K562 (cell line): ENCODE measurements at regions not wholly inside any gene's neighbourhood (a gene's known extent, or its start where the extent isn't known, plus 50 kb on each side); places are given as distances from the start of the nearest gene placed in this dataset.

Experiments
- ATAC-seq: fragments of 200-7000 bp; cut with Tn5 transposase; 3 replicates; pipeline ENCODE4 v1.9.1; 2020; ENCODE audit warnings: moderate library complexity
- BruUV-seq: library from RNA; stranded (reverse); fragments of 400-500 nt; replicated peaks from 2 replicates; lab custom pipeline; 2021; lab: Mats Ljungman, UMichigan
- CTCF ChIA-PET: fragments of 300-600 bp; formaldehyde crosslinking; extraction: SDS; loops from one replicate; lab custom pipeline; 2021; ENCODE audit warnings: low intra/inter-chr PET ratio; lab: Yijun Ruan, JAX
- POLR2A ChIA-PET: fragments of 300-600, 350-650 bp; sonication (Branson Sonifier 250); formaldehyde crosslinking; extraction: SDS; loops from one replicate; lab custom pipeline; 2021; ENCODE audit warnings: antibody characterized with exemption, inconsistent platforms; lab: Yijun Ruan, JAX
- DNase-seq, 4 experiments: peaks; one replicate each; pipeline versions ENCODE4 v3.0.0 to v3.0.0-alpha.2; 2011 to 2018; ENCODE audit warnings: low spot score in 3 of 4, mixed read lengths in 3 of 4; ENCODE audit errors: extremely low read depth in 1 of 4
- FAIRE-seq: peaks from 2 replicates; lab custom pipeline; 2011; peaks lifted over from hg19 to GRCh38; lab: Jason Lieb, UNC
- H2AFZ ChIP-seq: 2 replicates; pipeline ENCODE4 v1.6.0; 2011; ENCODE audit warnings: low read depth, low read length, control low read depth, inconsistent platforms
- H3K27ac ChIP-seq: fragments of 200-600 bp; 3 replicates; pipeline ENCODE4 v1.8.0; 2011; ENCODE audit warnings: low read depth, mild to moderate bottlenecking, control low read depth, inconsistent platforms, low read length, moderate library complexity, mixed read lengths; ENCODE audit errors: extremely low read depth
- H3K27me3 ChIP-seq, 2 experiments: fragments of 300-600 bp in 1 of 2; 2 replicates in 1 of 2; 3 replicates in 1 of 2; pipeline versions ENCODE4 v1.6.0 to v1.8.0; 2011; ENCODE audit warnings: inconsistent platforms in 2 of 2, low read length in 2 of 2, mild to moderate bottlenecking in 1 of 2, mixed read lengths in 1 of 2, moderate library complexity in 1 of 2; ENCODE audit not compliant: control insufficient read depth in 2 of 2, insufficient read depth in 2 of 2
- H3K36me3 ChIP-seq: fragments of 300-600 bp; 3 replicates; pipeline ENCODE4 v1.8.0; 2011; ENCODE audit warnings: mild to moderate bottlenecking, low read length, inconsistent platforms; ENCODE audit not compliant: control insufficient read depth, insufficient read depth
- H3K4me1 ChIP-seq, 2 experiments: fragments of 200-600 bp in 1 of 2; replicated peaks in 1 of 2; 2 replicates in 1 of 2; 3 replicates in 1 of 2; pipeline versions ENCODE4 v1.5.1 to v1.8.0; 2011; ENCODE audit warnings: inconsistent platforms in 2 of 2, low read length in 2 of 2, mild to moderate bottlenecking in 1 of 2, mixed read lengths in 1 of 2, moderate library complexity in 1 of 2; ENCODE audit not compliant: control insufficient read depth in 2 of 2, insufficient read depth in 2 of 2
- H3K4me2 ChIP-seq: 2 replicates; pipeline ENCODE4 v1.6.1; 2011; ENCODE audit warnings: low read length, control low read depth, inconsistent platforms, mixed read lengths; ENCODE audit not compliant: insufficient read depth
- H3K4me3 ChIP-seq: fragments of 200-600 bp; sonication (generic), shearing (Covaris generic); 2 replicates; pipeline ENCODE4 v1.5.1; 2016; ENCODE audit warnings: control low read depth, inconsistent platforms
- H3K79me2 ChIP-seq: fragments of 200-600 bp; 3 replicates; pipeline ENCODE4 v1.8.0; 2011; ENCODE audit warnings: low read length, inconsistent platforms; ENCODE audit not compliant: control insufficient read depth, insufficient read depth
- H3K9ac ChIP-seq, 2 experiments: 2 replicates each; pipeline versions ENCODE4 v1.6.0 to v1.6.1; 2011; ENCODE audit warnings: low read depth in 2 of 2, low read length in 2 of 2, control low read depth in 1 of 2, inconsistent platforms in 1 of 2, mild to moderate bottlenecking in 1 of 2, mixed read lengths in 1 of 2; ENCODE audit not compliant: insufficient read depth in 1 of 2
- H3K9me1 ChIP-seq: one replicate; pipeline ENCODE4 v1.6.0; 2011; ENCODE audit warnings: inconsistent platforms, mild to moderate bottlenecking, low read length, moderate library complexity; ENCODE audit not compliant: control insufficient read depth, insufficient read depth
- H3K9me3 ChIP-seq: replicated peaks from 2 replicates; pipeline ENCODE4 v1.5.1; 2011; ENCODE audit warnings: low read depth, low read length, inconsistent platforms; ENCODE audit not compliant: control insufficient read depth, insufficient read depth
- H4K20me1 ChIP-seq: replicated peaks from 2 replicates; pipeline ENCODE4 v1.6.1; 2011; ENCODE audit warnings: low read length, inconsistent platforms, mixed read lengths; ENCODE audit not compliant: control insufficient read depth, insufficient read depth
- ERF ChIP-seq: fragments of 450-650 bp; formaldehyde crosslinking; IDR thresholded peaks from 2 replicates; pipeline ENCODE4 v1.4.0; 2020; ENCODE audit warnings: mild to moderate bottlenecking, mixed read lengths
- HMG20A ChIP-seq: fragments of 450-650 bp; formaldehyde crosslinking; conservative IDR thresholded peaks from 2 replicates; pipeline ENCODE4 v1.4.0; 2020; ENCODE audit warnings: mild to moderate bottlenecking, mixed read lengths
- RBM14 ChIP-seq: fragments of 200-400 bp; formaldehyde crosslinking; IDR thresholded peaks from 2 replicates; pipeline ENCODE4 v1.6.1; 2018; ENCODE audit warnings: low read depth, mild to moderate bottlenecking, low read length, moderate library complexity, borderline replicate concordance; ENCODE audit not compliant: insufficient read depth
- RBM15 ChIP-seq: fragments of 200-400 bp; formaldehyde crosslinking; IDR thresholded peaks from 2 replicates; pipeline ENCODE4 v1.6.1; 2018; ENCODE audit warnings: mild to moderate bottlenecking, low read length, moderate library complexity; ENCODE audit not compliant: insufficient read depth
- SMAD2 ChIP-seq: fragments of 150-350 bp; IDR thresholded peaks from 2 replicates; pipeline ENCODE4 v1.6.1; 2014; ENCODE audit warnings: low read depth, mild to moderate bottlenecking, low read length
- SMARCA4 ChIP-seq: fragments of 450-650 bp; IDR thresholded peaks from 2 replicates; pipeline ENCODE4 v1.6.1; 2016
- ZC3H8 ChIP-seq: fragments of 450-650 bp; IDR thresholded peaks from 2 replicates; pipeline ENCODE4 v1.6.1; 2017
- ZNF212 ChIP-seq: fragments of 450-650 bp; formaldehyde crosslinking; IDR thresholded peaks from 2 replicates; pipeline ENCODE4 v1.4.0; 2020; ENCODE audit warnings: mild to moderate bottlenecking
- ZNF583 ChIP-seq: fragments of 250-450 bp; sonication (Bioruptor Pico); IDR thresholded peaks from 2 replicates; pipeline ENCODE4 v1.4.0; 2020
- ZNF668 ChIP-seq: fragments of 250-450 bp; sonication (Bioruptor Pico); IDR thresholded peaks from 2 replicates; pipeline ENCODE4 v1.8.0; 2022; ENCODE audit warnings: mild to moderate bottlenecking, inconsistent platforms
- WGBS: fragments of 100-300 bp; shearing (Covaris generic); methylation state at CpG from one replicate; pipeline ENCODE4 v1.1.6; 2016; ENCODE audit warnings: low coverage, mixed read lengths; ENCODE audit not compliant: insufficient coverage; ENCODE audit errors: missing lambda C conversion rate; 5-methylcytosine and 5-hydroxymethylcytosine counted together
- in situ Hi-C: fragments of 300-500 bp; cut with MboI; formaldehyde crosslinking; loops from 4 replicates; pipeline ENCODE4 v1.15.0; 2018; ENCODE audit warnings: inconsistent platforms, mixed read lengths
- intact Hi-C: fragments of 100-400 bp; cut with micrococcal nuclease; formaldehyde crosslinking; loops from 2 replicates; pipeline ENCODE4 v1.14.2; 2022
- TF ChIP-seq, protein P1 (sequence below): fragments of 200-400 bp; formaldehyde crosslinking; IDR thresholded peaks from 2 replicates; pipeline ENCODE4 v1.6.1; 2017; ENCODE audit warnings: mild to moderate bottlenecking, low read depth, low read length, moderate library complexity
- TF ChIP-seq, protein P2 (sequence below): fragments of 250-450 bp; sonication (Bioruptor Pico); IDR thresholded peaks from 2 replicates; pipeline ENCODE4 v1.5.0; 2021

DNA sequence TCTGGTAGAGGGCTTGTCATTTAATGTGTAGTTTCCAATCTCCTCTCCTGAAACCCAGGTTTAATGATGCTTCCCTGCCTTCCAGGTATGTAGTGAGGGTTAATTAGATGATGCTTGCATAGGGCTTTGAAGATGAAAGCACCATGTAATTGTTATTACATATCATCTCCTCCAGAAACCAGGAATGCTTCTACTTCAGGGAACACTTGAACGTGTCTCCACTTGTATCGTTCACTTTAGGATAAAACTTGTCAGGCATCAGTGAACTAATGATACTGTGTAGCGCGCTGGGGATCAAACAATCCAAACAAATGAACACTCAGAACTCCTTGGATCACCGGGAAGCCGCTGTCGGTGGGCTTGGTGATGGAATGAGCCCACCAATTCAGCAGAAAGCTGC lies 260.9 kb upstream of the FZD8 start:
- Histone ChIP-seq H4K20me1 (no peaks in the 10 kb centered on the region), H3K4me2 (no peak overlapping the region), H3K27me3 (peaks cover 0 to 11% of the 10 kb centered on the region in 2 experiments; a peak in 2 of 5 replicates), H3K27ac (no peak overlapping the region), H3K9me3 (no peaks in the 10 kb centered on the region), H3K9me1 (no peaks in the 10 kb centered on the region), H3K4me1 (no peaks in the 10 kb centered on the region), H3K79me2 (no peaks in the 10 kb centered on the region), H3K9ac (no peak overlapping the region), H3K4me3 (no peak overlapping the region), H2AFZ (no peak overlapping the region), H3K36me3 (no peaks in the 10 kb centered on the region)
- FAIRE-seq (no peak), DNase-seq (no peak), ATAC-seq (no peak)
- intact Hi-C loops = no loop called here
- 0% methylated on average over 7 of the region's 7 CpGs for WGBS
- TF ChIP-seq, protein P1, sequence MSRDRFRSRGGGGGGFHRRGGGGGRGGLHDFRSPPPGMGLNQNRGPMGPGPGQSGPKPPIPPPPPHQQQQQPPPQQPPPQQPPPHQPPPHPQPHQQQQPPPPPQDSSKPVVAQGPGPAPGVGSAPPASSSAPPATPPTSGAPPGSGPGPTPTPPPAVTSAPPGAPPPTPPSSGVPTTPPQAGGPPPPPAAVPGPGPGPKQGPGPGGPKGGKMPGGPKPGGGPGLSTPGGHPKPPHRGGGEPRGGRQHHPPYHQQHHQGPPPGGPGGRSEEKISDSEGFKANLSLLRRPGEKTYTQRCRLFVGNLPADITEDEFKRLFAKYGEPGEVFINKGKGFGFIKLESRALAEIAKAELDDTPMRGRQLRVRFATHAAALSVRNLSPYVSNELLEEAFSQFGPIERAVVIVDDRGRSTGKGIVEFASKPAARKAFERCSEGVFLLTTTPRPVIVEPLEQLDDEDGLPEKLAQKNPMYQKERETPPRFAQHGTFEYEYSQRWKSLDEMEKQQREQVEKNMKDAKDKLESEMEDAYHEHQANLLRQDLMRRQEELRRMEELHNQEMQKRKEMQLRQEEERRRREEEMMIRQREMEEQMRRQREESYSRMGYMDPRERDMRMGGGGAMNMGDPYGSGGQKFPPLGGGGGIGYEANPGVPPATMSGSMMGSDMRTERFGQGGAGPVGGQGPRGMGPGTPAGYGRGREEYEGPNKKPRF = no peak
- TF ChIP-seq ZNF212 (CRISPR knock-in tag) = no peak
- TF ChIP-seq ZNF668 (CRISPR knock-in tag) = no peak
- TF ChIP-seq SMARCA4 = no peak
- TF ChIP-seq SMAD2 = no peak
- no peak for TF ChIP-seq ERF (CRISPR knock-in tag)
- TF ChIP-seq, protein P2, sequence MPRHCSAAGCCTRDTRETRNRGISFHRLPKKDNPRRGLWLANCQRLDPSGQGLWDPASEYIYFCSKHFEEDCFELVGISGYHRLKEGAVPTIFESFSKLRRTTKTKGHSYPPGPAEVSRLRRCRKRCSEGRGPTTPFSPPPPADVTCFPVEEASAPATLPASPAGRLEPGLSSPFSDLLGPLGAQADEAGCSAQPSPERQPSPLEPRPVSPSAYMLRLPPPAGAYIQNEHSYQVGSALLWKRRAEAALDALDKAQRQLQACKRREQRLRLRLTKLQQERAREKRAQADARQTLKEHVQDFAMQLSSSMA = no peak
- TF ChIP-seq RBM15 = no peak
- no peak for TF ChIP-seq ZNF583 (CRISPR knock-in tag)
- no peak for TF ChIP-seq RBM14
- no peak for TF ChIP-seq HMG20A (CRISPR knock-in tag)
- TF ChIP-seq ZC3H8 = no peak
- in situ Hi-C loops = no loop called here
- POLR2A ChIA-PET = no interaction called here
- CTCF ChIA-PET = no interaction called here
- BruUV-seq = no TSS peak
